ENCODE measurements at regions not wholly inside any gene's neighbourhood (a gene's known extent, or its start where the extent isn't known, plus 50 kb on each side); places are given as distances from the start of the nearest gene placed in this dataset.

GRCh38 chr3:159835126-159835525 is 153.5 kb upstream of the IL12A start:
- peaks cover 5% of the 10 kb centered on the region for H3K9me3 Mint-ChIP-seq (ENCODE audit: unreplicated experiment)
- no peak for TF ChIP-seq CTCF (IDR thresholded peaks at IDR 0.05; ENCODE audit: partially characterized antibody, unreplicated experiment)
- H3K4me3 Mint-ChIP-seq (ENCODE audit: unreplicated experiment): no peak overlapping the region
- H3K27me3 Mint-ChIP-seq (ENCODE audit: unreplicated experiment): no peaks in the 10 kb centered on the region
- no peak overlapping the region for H3K27ac Mint-ChIP-seq (ENCODE audit: unreplicated experiment)
- no peaks in the 10 kb centered on the region for H3K36me3 Mint-ChIP-seq (ENCODE audit: unreplicated experiment)
- no peak for DNase-seq
- H3K4me1 Mint-ChIP-seq (ENCODE audit: low read depth, unreplicated experiment): peaks cover 16% of the 10 kb centered on the region

GRCh38 chr3:159837725-159838124 is 150.9 kb upstream of the IL12A start:
- peak overlapping the region; percentile 41 for H3K27ac Mint-ChIP-seq (ENCODE audit: unreplicated experiment)
- H3K4me1 Mint-ChIP-seq (ENCODE audit: low read depth, unreplicated experiment): peaks cover 20% of the 10 kb centered on the region
- no peaks in the 10 kb centered on the region for H3K27me3 Mint-ChIP-seq (ENCODE audit: unreplicated experiment)
- H3K9me3 Mint-ChIP-seq (ENCODE audit: unreplicated experiment): peaks cover 7% of the 10 kb centered on the region
- TF ChIP-seq CTCF (IDR thresholded peaks at IDR 0.05; ENCODE audit: partially characterized antibody, unreplicated experiment): no peak
- no peak overlapping the region for H3K4me3 Mint-ChIP-seq (ENCODE audit: unreplicated experiment)
- DNase-seq: no peak
- H3K36me3 Mint-ChIP-seq (ENCODE audit: unreplicated experiment): no peaks in the 10 kb centered on the region

- Mint-ChIP-seq H3K27ac (ENCODE audit: unreplicated experiment) (peak overlapping the region; percentile 82), H3K4me3 (ENCODE audit: unreplicated experiment) (peak overlapping the region; percentile 79), H3K9me3 (ENCODE audit: unreplicated experiment) (peaks cover 7% of the 10 kb centered on the region), H3K4me1 (ENCODE audit: low read depth, unreplicated experiment) (peaks cover 23% of the 10 kb centered on the region), H3K36me3 (ENCODE audit: unreplicated experiment) (no peaks in the 10 kb centered on the region), H3K27me3 (ENCODE audit: unreplicated experiment) (no peaks in the 10 kb centered on the region)
- TF ChIP-seq CTCF (IDR thresholded peaks at IDR 0.05; ENCODE audit: partially characterized antibody, unreplicated experiment): no peak
- no peak for DNase-seq
Measured at GRCh38 chr3:159838938-159839337, 149.7 kb upstream of the IL12A start.

GRCh38 chr3:159839561-159840379 is 148.9 kb upstream of the IL12A start, which contains the start of gene SCHIP1:
Gene SCHIP1, plus strand, starts transcription at chr3:159839861.
- H3K9me3 Mint-ChIP-seq (ENCODE audit: unreplicated experiment): peaks cover 7% of the 10 kb centered on the region
- H3K27ac Mint-ChIP-seq (ENCODE audit: unreplicated experiment): peak within 1 kb of the TSS; percentile 95
- H3K27me3 Mint-ChIP-seq (ENCODE audit: unreplicated experiment): no peaks in the 10 kb centered on the region
- TF ChIP-seq CTCF (IDR thresholded peaks at IDR 0.05; ENCODE audit: partially characterized antibody, unreplicated experiment): no peak
- H3K4me1 Mint-ChIP-seq (ENCODE audit: low read depth, unreplicated experiment): peaks cover 29% of the 10 kb centered on the region
- peak within 1 kb of the TSS; percentile 96 for H3K4me3 Mint-ChIP-seq (ENCODE audit: unreplicated experiment)
- no peaks in the 10 kb centered on the region for H3K36me3 Mint-ChIP-seq (ENCODE audit: unreplicated experiment)
- DNase-seq: peak; percentile 88

- Mint-ChIP-seq H3K27ac (ENCODE audit: unreplicated experiment) (peak overlapping the region; percentile 95), H3K4me3 (ENCODE audit: unreplicated experiment) (peak overlapping the region; percentile 96), H3K9me3 (ENCODE audit: unreplicated experiment) (peaks cover 7% of the 10 kb centered on the region), H3K4me1 (ENCODE audit: low read depth, unreplicated experiment) (peaks cover 35% of the 10 kb centered on the region), H3K27me3 (ENCODE audit: unreplicated experiment) (no peaks in the 10 kb centered on the region), H3K36me3 (ENCODE audit: unreplicated experiment) (no peaks in the 10 kb centered on the region)
- no peak for TF ChIP-seq CTCF (IDR thresholded peaks at IDR 0.05; ENCODE audit: partially characterized antibody, unreplicated experiment)
- no peak for DNase-seq
Measured at GRCh38 chr3:159840703-159841299, 147.8 kb upstream of the IL12A start.
